Activated CD4-positive, alpha-beta T cell treated with anti-CD3 and anti-CD28 coated beads for 36 hours (primary cell): ENCODE measurements at regions not wholly inside any gene's neighbourhood (a gene's known extent, or its start where the extent isn't known, plus 50 kb on each side); places are given as distances from the start of the nearest gene placed in this dataset.
A peak's percentile ranks its signal among the peaks of the same experiment; 100 is the strongest.

Experiments
- ATAC-seq: fragments of 200-7000 bp; cut with Tn5 transposase; one replicate; pipeline ENCODE4 v1.10.0; 2021; ENCODE audit warnings: mild to moderate bottlenecking, moderate library complexity
- CTCF ChIA-PET: fragments of 350-600 bp; sonication (Branson Sonifier 250); formaldehyde crosslinking; loops from one replicate; lab custom pipeline; 2021; ENCODE audit warnings: antibody characterized with exemption; lab: Charles Lee
- POLR2A ChIA-PET: fragments of 350-600 bp; sonication (Branson Sonifier 250); formaldehyde crosslinking; loops from one replicate; lab custom pipeline; 2021; ENCODE audit warnings: antibody characterized with exemption, inconsistent platforms; lab: Charles Lee
- DNase-seq: peaks from one replicate; pipeline ENCODE4 v3.0.0-alpha.2; 2020
- H3K27ac Mint-ChIP-seq: one replicate; pipeline ENCODE4 v1.8.0; 2021; ENCODE audit warnings: mixed read lengths
- H3K27me3 Mint-ChIP-seq: one replicate; pipeline ENCODE4 v1.8.0; 2021; ENCODE audit warnings: mixed read lengths
- H3K36me3 Mint-ChIP-seq: one replicate; pipeline ENCODE4 v1.8.0; 2021; ENCODE audit warnings: low read depth, mixed read lengths
- H3K4me1 Mint-ChIP-seq: one replicate; pipeline ENCODE4 v1.8.0; 2021; ENCODE audit warnings: mixed read lengths
- H3K4me3 Mint-ChIP-seq: one replicate; pipeline ENCODE4 v1.8.0; 2021; ENCODE audit warnings: mild to moderate bottlenecking, moderate library complexity, mixed read lengths
- H3K9me3 Mint-ChIP-seq: one replicate; pipeline ENCODE4 v1.8.0; 2021; ENCODE audit warnings: low read depth, mixed read lengths
- intact Hi-C, 2 experiments: fragments of 100-400 bp; cut with DNase I in 1 of 2; cut with micrococcal nuclease in 1 of 2; formaldehyde crosslinking; loops; one replicate each; pipeline versions ENCODE4 v1.14.2 to v1.15.1; 2022 to 2024; cut with DNase I, micrococcal nuclease

DNA sequence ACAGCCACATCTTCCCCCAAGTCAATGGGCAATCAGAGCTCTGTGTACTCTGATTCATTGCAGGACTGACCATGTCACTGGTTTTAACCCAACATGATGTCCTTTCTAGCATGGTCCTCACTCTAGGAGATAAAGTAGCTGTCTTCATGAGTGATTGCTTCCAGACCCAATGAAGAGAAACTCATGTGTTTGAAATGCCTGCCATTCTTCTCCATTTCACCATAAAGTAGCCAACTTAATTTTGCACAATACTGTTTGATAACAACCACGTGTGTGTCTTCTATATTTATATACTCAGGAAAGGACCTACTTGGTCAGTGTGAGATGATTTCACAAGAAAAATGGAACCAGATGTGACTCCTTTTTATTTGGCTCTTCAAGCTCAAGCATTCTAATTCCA is 172.5 kb downstream of the AXIN2 start:
- peaks cover 9% of the 10 kb centered on the region for H3K4me1 Mint-ChIP-seq
- DNase-seq (no peak), ATAC-seq (no peak)
- no peaks in the 10 kb centered on the region for H3K9me3 Mint-ChIP-seq
- no peak overlapping the region for H3K4me3 Mint-ChIP-seq
- H3K27ac Mint-ChIP-seq = no peak overlapping the region
- no peaks in the 10 kb centered on the region for H3K36me3 Mint-ChIP-seq
- intact Hi-C loops = no loop called here
- CTCF ChIA-PET = interaction anchor here (0.6 to 0.9 kb wide), 3 partner anchors 66 to 775 kb away, joined by 3 to 4 read pairs (median 4); no protein-coding TSS in a partner anchor
- no peaks in the 10 kb centered on the region for H3K27me3 Mint-ChIP-seq
- POLR2A ChIA-PET = no interaction called here

- CTCF ChIA-PET = no interaction called here
- ATAC-seq (no peak), DNase-seq (no peak)
- Mint-ChIP-seq H3K9me3 (no peaks in the 10 kb centered on the region), H3K4me3 (no peak overlapping the region), H3K36me3 (no peaks in the 10 kb centered on the region), H3K4me1 (no peaks in the 10 kb centered on the region), H3K27ac (no peak overlapping the region), H3K27me3 (no peaks in the 10 kb centered on the region)
- intact Hi-C loops = no loop called here
- POLR2A ChIA-PET = no interaction called here
Observed at GRCh38 chr17:65387322-65387721, 174.1 kb downstream of the AXIN2 start.

- intact Hi-C loops = no loop called here
- H3K27me3 Mint-ChIP-seq = no peaks in the 10 kb centered on the region
- H3K4me1 Mint-ChIP-seq = no peaks in the 10 kb centered on the region
- ATAC-seq (no peak), DNase-seq (no peak)
- no peaks in the 10 kb centered on the region for H3K36me3 Mint-ChIP-seq
- no peak overlapping the region for H3K27ac Mint-ChIP-seq
- ChIA-PET CTCF (interaction anchor here (0.6 kb wide), 1 partner anchor 611 kb away, joined by 4 read pairs; no protein-coding TSS in a partner anchor), POLR2A (no interaction called here)
- no peaks in the 10 kb centered on the region for H3K9me3 Mint-ChIP-seq
- no peak overlapping the region for H3K4me3 Mint-ChIP-seq
Observed at GRCh38 chr17:65385726-65386125, 175.7 kb downstream of the AXIN2 start.

DNA sequence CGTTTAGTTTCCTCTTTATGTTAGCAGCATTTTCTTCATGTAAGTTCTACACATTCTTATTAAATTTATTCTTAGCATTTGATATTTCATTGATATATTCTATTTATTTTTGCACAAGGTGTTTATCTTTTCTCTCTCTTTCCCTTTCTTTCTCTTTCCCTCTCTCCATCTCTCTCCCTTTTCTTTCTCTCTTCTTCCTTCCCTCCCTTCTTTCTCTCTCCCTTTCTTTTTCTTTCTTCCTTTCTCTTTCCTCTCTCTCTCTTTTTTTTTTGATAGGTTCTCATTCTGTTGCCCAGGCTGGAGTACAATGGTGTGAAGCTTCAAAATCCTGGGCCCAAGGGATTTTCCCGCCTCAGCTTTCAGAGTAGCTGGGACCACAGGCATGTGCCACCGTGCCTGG is 176.4 kb downstream of the AXIN2 start:
- Mint-ChIP-seq H3K4me1 (no peaks in the 10 kb centered on the region), H3K36me3 (no peaks in the 10 kb centered on the region), H3K27ac (no peak overlapping the region), H3K4me3 (no peak overlapping the region), H3K27me3 (no peaks in the 10 kb centered on the region), H3K9me3 (peaks cover 4% of the 10 kb centered on the region)
- CTCF ChIA-PET = no interaction called here
- intact Hi-C loops = no loop called here
- POLR2A ChIA-PET = no interaction called here
- DNase-seq (no peak), ATAC-seq (no peak)

DNA sequence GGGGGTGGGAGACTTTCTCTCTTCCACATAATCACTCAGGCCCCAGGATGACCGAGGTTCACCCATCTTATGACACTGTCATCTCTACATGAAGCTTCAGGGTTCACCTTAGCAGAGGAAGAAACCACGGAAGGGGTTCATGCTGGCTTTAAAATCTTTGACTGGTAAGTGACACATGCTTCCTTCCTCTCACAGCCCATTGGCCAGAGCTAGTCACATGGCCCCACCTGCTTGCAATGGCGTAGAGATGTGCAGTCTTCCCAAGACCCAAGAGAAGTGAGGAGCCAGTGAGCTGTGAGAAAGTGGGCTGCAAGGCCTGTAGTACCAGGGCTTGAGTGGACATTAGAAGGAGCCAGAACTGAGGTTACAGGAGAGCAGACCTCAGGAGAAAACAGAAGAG is 180.3 kb downstream of the AXIN2 start:
- no peak overlapping the region for H3K27ac Mint-ChIP-seq
- peaks cover 4% of the 10 kb centered on the region for H3K9me3 Mint-ChIP-seq
- ChIA-PET POLR2A (no interaction called here), CTCF (interaction anchor here (0.6 to 0.7 kb wide), 2 partner anchors 134 to 162 kb away, joined by 3 read pairs; no protein-coding TSS in a partner anchor)
- H3K4me3 Mint-ChIP-seq = no peak overlapping the region
- H3K27me3 Mint-ChIP-seq = no peaks in the 10 kb centered on the region
- DNase-seq = no peak
- no peaks in the 10 kb centered on the region for H3K36me3 Mint-ChIP-seq
- H3K4me1 Mint-ChIP-seq = no peaks in the 10 kb centered on the region
- no peak for ATAC-seq
- intact Hi-C loops = no loop called here

DNA sequence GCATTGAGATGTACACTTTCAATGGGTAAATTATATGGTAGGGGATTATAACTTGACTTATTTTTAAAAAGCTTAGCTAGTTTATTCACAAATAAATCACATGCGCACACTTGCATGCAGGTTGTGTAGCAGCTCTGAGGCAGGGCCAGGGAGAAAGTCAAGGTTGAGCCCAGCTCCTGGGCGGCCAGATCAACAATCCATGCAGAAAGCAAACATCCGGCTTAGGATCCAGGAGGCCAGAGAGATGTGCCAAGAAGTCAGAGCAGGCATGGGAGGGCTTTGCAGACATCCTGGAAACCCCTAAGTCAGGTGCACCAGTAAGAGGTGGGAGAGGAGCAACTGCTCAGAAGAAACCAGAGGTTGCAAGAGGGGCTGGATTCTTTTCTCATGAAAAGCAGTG is 186.5 kb downstream of the AXIN2 start:
- Mint-ChIP-seq H3K4me1 (peaks cover 5% of the 10 kb centered on the region), H3K27ac (no peak overlapping the region), H3K36me3 (no peaks in the 10 kb centered on the region), H3K27me3 (peaks cover 8% of the 10 kb centered on the region), H3K4me3 (no peak overlapping the region), H3K9me3 (no peaks in the 10 kb centered on the region)
- DNase-seq = no peak
- ChIA-PET POLR2A (no interaction called here), CTCF (no interaction called here)
- ATAC-seq = no peak
- intact Hi-C loops = no loop called here

GRCh38 chr17:65371702-65372101 is 189.7 kb downstream of the AXIN2 start:
- POLR2A ChIA-PET = no interaction called here
- no peaks in the 10 kb centered on the region for H3K36me3 Mint-ChIP-seq
- ATAC-seq (no peak), DNase-seq (no peak)
- peaks cover 8% of the 10 kb centered on the region for H3K27me3 Mint-ChIP-seq
- no peak overlapping the region for H3K27ac Mint-ChIP-seq
- CTCF ChIA-PET = interaction anchor here (0.7 kb wide), 1 partner anchor 1257 kb away, joined by 4 read pairs; no protein-coding TSS in a partner anchor
- H3K4me1 Mint-ChIP-seq = peaks cover 12% of the 10 kb centered on the region
- no peaks in the 10 kb centered on the region for H3K9me3 Mint-ChIP-seq
- no peak overlapping the region for H3K4me3 Mint-ChIP-seq
- intact Hi-C loops = no loop called here

DNA sequence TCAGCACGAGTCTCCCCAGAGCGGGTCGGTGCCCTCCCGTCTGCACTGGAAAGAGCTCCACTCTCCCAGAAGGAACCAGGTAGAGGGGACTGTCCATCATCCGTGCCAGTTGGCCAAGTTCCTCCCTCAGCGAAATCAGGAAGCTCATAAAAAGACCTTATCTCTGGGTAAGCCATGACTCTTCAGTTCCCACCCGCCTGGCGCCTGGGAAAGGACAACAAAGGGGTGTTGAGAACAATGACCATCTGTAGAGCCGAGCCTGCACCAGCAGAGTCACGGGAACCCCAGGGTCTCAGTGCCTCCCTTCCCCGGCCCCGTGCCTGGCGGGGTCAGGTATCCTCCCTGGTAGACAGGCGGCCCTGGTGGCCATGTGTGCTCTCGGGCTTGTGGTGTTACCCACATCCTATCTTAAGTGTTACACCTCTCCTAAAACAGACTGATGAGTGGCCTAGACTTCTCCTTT is 190.7 kb downstream of the AXIN2 start:
- DNase-seq = no peak
- POLR2A ChIA-PET = interaction anchor here (0.7 kb wide), 1 partner anchor 336 kb away, joined by 4 read pairs; no protein-coding TSS in a partner anchor
- no peak overlapping the region for H3K27ac Mint-ChIP-seq
- peaks cover 22% of the 10 kb centered on the region for H3K4me1 Mint-ChIP-seq
- H3K9me3 Mint-ChIP-seq = no peaks in the 10 kb centered on the region
- H3K4me3 Mint-ChIP-seq = no peak overlapping the region
- CTCF ChIA-PET = no interaction called here
- ATAC-seq = no peak
- no peaks in the 10 kb centered on the region for H3K36me3 Mint-ChIP-seq
- intact Hi-C loops = no loop called here
- H3K27me3 Mint-ChIP-seq = peaks cover 8% of the 10 kb centered on the region

DNA sequence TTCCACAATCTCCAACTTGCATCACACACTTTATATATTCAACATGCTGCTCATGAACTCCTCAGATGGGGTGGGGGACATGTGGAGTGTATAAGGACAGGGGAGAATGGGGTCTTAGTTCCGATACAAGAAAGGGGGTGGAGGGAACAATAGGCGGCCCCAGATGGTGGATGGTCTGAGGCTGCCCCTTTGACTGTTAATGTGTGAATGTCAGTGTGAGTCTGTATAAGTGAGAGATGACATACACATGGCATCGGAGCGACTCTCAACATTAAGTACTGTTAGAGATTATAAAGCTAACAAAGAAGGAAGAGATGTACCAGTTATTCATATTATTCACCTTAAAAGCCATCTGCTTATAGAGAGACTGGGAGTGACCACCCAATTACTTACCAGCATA is 193.1 kb downstream of the AXIN2 start:
- no peak for ATAC-seq
- H3K27me3 Mint-ChIP-seq = peaks cover 8% of the 10 kb centered on the region

DNA sequence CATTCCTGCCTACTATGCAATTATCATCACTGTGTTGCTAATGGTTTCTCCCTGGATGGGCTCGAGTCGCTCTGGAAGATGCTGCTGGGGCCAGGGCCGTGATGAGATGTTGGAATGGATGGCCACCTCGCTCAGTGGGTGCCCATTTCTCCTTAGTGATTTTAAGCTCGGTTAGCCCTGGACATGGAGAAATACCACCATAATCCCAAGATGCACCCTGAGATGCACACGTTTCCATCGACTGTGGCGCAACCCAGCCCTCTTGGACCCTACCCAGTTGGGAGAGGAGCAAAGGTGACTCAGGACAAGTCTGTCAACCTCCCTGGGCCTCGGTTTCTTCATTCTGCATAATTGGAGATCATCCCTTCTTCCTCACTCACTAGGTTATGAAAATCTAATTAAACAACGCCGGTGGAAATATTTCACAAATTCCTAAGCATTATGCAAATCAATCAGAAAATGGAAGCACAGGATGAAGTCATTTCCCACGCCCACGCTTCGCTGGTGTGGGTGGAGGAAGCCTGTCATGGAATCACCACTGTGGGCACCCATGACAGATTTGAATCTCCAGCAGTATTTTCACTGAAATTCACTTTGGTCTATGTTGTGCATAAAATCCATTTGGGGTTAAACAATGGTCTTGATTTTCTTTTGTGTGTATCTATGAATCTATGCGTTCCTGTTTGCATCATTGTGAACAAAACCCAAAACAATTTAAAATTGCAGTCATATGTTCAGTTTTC is 195.2 kb downstream of the AXIN2 start:
- H3K36me3 Mint-ChIP-seq = no peaks in the 10 kb centered on the region
- ATAC-seq (peak; percentile 57), DNase-seq (peak; percentile 77)
- H3K27me3 Mint-ChIP-seq = peaks cover 5% of the 10 kb centered on the region
- no peak overlapping the region for H3K4me3 Mint-ChIP-seq
- peaks cover 27% of the 10 kb centered on the region for H3K4me1 Mint-ChIP-seq
- intact Hi-C loops = no loop called here
- POLR2A ChIA-PET = no interaction called here
- H3K27ac Mint-ChIP-seq = peak overlapping the region; percentile 15
- CTCF ChIA-PET = no interaction called here
- no peaks in the 10 kb centered on the region for H3K9me3 Mint-ChIP-seq

More for the DNA sequence above, 193.1 kb downstream of the AXIN2 start:
- Mint-ChIP-seq H3K27ac (no peak overlapping the region), H3K4me1 (peaks cover 27% of the 10 kb centered on the region), H3K4me3 (no peak overlapping the region), H3K9me3 (no peaks in the 10 kb centered on the region), H3K36me3 (no peaks in the 10 kb centered on the region)
- ChIA-PET CTCF (no interaction called here), POLR2A (no interaction called here)
- no peak for DNase-seq
- intact Hi-C loops = no loop called here

DNA sequence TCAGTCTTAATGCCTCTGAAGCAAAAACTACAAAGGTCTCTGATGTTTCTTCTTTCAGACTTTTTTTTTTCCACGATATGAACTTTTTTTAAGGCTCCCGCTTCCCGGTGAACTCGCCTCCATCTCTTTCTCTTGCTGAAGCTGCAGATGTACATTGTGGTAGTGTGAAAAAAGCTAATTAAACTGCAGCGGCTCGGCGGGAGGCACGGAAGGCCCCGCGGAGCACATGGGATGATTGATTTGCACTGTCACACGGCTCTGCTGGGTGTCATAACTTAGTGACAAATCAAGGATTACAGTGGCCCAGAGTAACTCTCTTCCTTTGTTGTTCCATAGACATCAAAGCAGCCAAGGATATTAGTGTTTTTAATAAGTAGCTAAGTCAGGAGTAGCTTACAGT is 196.3 kb downstream of the AXIN2 start:
- H3K27ac Mint-ChIP-seq = peak overlapping the region; percentile 20
- intact Hi-C loops = no loop called here
- H3K27me3 Mint-ChIP-seq = peaks cover 2% of the 10 kb centered on the region
- ChIA-PET CTCF (interaction anchor here (0.7 kb wide), 1 partner anchor 836 kb away, joined by 4 read pairs; no protein-coding TSS in a partner anchor), POLR2A (no interaction called here)
- no peaks in the 10 kb centered on the region for H3K9me3 Mint-ChIP-seq
- no peaks in the 10 kb centered on the region for H3K36me3 Mint-ChIP-seq
- ATAC-seq (no peak), DNase-seq (no peak)
- H3K4me1 Mint-ChIP-seq = peaks cover 24% of the 10 kb centered on the region
- no peak overlapping the region for H3K4me3 Mint-ChIP-seq

GRCh38 chr17:65364438-65364837 is 197.0 kb downstream of the AXIN2 start:
- H3K27me3 Mint-ChIP-seq = peaks cover 2% of the 10 kb centered on the region
- DNase-seq (no peak), ATAC-seq (no peak)
- H3K4me3 Mint-ChIP-seq = no peak overlapping the region
- H3K9me3 Mint-ChIP-seq = no peaks in the 10 kb centered on the region
- CTCF ChIA-PET = no interaction called here
- POLR2A ChIA-PET = no interaction called here
- intact Hi-C loops = no loop called here
- no peaks in the 10 kb centered on the region for H3K36me3 Mint-ChIP-seq
- peaks cover 31% of the 10 kb centered on the region for H3K4me1 Mint-ChIP-seq
- no peak overlapping the region for H3K27ac Mint-ChIP-seq
